HG03432 (cell line): ENCODE measurements at regions not wholly inside any gene's neighbourhood (a gene's known extent, or its start where the extent isn't known, plus 50 kb on each side); places are given as distances from the start of the nearest gene placed in this dataset.
"Not testable (repeated sequence)": the region's sequence is repeated elsewhere in the genome, so short reads cannot be mapped to it uniquely, and the experiment has no call there.

Experiments used
- ATAC-seq: cut with Tn5 transposase; IDR thresholded peaks from one replicate; pipeline ENCODE4 v1.9.1; 2021; ENCODE audit warnings: mild to moderate bottlenecking, moderate library complexity; ENCODE audit not compliant: unreplicated experiment

DNA sequence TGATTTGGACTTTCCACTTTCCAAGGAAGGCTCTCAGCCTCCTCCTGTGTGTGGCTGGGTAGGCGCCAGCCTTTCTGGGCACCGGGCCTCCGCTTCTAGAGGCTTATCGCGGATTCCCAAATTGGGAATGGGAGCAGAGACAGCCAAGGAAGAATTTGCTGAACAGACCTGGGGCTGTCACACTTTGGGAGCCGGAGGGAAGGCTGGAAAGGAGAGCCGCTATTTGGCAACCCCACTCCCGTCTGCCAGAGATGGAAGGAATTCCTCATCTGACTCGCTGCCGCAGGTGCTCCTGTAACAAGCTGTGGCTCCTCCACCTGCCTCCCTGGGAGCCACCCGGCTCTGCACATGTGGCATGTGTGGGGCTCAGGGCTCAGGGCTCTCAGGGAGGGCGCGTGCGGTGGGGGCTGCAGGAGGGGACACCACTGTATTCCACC lies 50.8 kb upstream of the ECHDC3 start:
- ATAC-seq: no peak

DNA sequence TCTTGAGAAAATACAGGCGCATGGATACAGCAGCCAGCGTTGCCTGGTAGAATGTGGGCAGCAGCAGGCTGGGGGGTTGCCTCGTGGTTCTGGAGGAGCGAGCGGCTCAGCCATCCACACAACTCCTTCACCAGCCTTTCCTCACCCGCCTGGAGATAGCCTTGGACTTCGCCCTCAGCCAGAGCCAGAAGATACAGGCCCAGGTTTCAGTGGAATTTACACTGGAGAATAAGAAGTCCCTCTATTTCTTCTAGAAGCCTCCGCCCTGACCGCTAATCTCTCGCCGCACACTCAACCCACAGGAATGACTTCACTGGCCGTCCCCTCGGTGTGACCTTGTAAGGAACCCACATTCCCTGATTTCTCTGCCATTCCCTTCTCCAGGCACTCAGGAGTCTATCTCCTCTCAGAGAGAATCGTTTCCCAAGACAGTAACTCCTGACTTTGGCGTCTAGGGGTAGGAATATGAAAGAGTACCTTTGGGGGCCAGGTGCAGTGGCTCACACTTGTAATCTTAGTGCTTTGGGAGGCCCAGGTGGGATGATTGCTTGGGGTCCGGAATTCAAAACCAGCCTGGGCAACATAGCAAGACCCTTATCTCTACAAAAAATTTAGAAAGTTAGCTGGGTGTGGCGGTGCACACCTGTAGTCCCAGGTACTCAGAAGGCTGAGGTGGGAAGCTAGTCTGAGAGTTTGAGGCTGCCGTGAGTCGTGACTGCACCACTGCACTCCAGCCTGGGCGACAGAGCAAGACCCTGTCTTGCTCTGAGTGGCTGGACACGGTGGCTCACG lies 52.0 kb upstream of the ECHDC3 start:
- ATAC-seq: no peak

DNA sequence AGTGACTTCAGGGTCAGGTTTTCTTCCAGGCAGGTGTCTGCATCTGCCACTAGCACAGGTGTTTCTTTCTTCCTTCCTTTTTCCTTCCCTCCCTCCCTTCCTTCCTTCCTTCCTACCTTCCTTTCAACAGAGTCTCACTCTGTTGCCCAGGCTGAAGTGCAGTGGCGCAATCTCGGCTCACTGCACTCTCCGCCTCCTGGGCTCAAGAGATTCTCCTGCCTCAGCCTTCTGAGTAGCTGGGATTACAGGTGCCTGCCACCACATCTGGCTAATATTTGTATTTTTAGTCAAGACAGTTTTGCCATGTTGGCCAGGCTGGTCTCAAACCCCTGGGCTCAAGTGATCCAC lies 53.8 kb upstream of the ECHDC3 start:
- not testable (repeated sequence) for ATAC-seq

DNA sequence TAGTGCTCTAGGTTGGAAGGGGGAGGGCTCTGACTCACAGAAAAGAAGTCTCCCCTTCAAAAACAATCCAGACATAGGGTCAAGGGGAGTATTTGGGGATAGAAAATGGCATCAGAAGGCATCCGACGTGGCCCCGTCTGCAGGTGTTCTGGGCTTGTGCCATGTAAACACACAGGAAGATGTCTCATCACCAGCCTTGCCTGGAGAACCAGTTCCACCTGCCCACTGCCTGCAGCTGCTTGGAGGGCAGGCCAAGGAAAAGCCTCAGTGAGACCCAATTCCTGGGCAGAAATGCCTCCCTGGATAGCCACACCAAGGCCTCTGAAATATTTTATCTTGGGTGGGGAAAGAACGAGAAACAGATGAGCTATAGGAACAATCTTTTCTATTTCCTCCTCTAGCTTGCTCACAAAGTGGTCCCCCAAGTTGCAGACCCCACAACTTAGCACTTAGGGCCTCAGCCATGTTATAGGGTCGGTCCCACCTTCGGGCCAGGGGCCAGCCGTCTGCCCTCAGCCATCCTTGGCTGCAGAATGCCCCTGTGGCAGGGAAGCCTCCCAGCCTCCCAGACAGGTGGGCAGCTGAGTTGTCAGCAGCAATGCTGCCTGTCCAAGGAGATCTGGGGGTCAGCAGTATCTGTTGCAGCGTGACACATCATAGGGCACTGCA lies 54.3 kb upstream of the ECHDC3 start:
- no peak for ATAC-seq

DNA sequence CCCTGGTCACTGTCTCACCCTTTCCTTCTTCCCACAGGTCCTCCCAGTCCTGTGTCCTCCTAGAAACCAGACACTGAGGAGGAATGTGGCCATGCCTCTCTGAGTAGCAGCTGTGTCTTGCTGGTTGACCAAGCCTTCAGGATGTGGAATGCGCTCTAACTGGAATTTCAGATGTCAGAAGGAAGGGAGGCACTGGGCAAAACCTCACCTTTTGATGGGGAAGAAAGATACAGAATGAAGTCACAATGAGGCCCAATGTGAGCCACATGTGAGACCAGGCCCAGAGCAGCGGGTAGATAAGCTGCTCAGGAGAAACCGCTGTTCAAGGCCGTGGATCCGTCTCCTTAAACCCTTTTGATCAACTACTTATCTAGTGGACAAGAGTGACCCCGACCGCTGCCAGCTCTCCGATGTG lies 54.8 kb upstream of the ECHDC3 start:
- no peak for ATAC-seq

DNA sequence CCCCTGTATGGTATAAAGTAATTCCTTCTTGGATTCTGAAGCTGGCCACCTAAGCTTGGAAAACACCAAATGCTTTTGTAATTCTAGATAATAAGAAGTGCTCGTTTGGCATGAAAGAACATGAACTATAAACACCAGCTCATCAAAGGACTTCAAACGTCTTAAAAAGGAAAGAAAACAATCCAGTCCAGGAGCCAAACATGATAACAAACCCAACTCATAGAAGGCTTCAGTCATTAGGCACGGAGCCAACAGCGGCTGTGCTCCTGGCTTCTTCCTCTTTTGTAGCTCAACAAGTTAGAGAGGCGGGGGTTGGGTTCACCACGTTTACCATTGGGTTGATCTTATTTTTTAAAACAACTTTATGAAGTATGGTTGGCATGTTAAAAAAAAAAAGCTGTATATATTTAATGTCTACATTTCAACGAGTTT lies 56.4 kb upstream of the ECHDC3 start:
- no peak for ATAC-seq

DNA sequence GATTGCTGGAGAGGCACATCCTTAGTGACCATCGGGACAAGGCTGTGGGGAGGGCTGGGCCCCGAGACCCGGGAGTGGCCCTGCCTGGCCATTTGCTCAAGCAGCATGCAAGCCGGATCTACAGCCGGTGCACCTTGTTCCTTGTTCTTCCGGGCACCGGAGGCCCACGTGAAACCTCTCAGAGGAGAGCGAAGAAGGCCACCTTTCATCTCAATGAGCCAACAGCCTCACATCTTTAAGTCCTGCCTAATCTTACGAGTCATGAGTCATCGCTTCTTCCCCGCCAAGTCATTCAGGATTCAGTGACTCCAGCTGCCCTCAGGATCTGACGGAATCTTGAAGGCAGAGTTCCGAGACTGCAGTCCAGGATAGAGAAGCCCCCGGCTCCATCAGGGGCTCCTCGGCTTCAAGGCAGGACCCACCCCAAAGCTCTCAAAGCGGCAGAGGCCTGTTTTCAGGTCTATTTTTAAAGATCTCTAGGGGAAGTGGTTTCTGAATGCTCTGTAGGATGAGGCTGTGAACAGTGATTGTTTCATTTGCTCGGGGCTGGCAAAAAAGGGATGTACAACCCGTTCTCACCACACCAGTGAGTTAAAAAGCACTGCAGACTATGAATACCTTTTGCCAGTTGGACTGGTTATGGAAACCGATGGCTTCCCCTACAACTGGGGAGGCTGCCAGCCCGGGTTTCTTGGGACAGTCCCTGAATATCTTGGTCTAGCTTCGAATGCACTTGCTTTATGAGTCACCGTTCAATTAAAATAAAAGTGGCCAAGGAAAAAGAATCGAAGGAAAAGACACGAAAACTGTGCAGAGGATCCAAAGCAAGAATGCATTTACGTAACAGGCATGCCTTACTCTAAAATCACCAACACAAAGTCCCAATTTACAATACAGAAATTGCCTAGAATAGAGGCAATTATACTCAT lies 57.2 kb upstream of the ECHDC3 start:
- peak; percentile 76 for ATAC-seq

DNA sequence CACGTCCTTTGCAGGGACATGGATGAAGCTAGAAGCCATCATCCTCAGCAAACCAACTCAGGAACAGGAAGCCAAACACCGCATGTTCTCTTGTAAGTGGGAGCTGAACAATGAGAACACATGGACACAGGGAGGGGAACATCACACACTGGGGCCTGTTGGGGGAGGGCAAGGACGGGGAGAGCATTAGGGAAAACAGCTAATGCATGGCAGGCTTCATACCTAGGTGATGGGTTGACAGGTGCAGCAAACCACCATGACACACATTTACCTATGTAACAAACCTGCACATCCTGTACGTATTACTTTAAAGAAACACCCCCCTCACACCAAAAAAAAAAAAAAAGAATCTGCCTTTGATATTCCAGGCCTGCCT lies 57.9 kb upstream of the ECHDC3 start:
- peak; percentile 11 for ATAC-seq

DNA sequence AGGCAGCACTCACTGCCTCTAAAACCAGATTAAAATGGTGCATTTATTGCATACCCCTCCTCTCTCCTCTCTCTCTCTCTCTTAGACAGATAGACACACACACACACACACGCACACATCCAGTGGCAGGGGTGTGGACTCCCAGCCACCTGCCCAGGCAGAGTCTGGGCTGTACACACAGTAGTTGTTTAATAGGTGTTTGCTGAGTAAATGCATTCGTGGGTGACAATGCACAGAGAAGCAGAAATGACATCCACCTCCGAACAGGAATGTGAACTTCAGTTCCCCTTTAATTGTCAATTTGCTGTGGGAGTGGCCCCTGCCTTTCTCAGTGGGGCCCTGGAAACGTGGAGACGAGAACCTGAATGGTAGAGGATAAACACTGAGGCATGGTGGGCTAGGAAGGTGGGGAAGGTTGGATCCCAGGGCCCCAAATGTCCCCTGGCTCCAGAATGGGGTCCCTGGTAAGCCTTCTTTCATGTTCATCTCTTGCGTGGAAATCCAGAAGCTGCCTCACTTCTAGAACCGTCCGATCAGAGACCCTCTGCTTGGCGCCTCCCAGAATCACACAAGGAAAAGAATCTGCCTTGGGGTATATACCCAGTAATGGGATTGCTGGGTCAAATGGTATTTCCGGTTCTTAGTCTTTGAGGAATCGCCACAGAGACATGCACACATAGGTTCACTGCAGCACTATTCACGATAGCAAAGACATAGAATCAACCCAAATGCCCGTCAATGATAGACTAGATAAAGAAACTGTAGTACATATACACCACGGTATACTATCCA lies 58.5 kb upstream of the ECHDC3 start:
- ATAC-seq: no peak

DNA sequence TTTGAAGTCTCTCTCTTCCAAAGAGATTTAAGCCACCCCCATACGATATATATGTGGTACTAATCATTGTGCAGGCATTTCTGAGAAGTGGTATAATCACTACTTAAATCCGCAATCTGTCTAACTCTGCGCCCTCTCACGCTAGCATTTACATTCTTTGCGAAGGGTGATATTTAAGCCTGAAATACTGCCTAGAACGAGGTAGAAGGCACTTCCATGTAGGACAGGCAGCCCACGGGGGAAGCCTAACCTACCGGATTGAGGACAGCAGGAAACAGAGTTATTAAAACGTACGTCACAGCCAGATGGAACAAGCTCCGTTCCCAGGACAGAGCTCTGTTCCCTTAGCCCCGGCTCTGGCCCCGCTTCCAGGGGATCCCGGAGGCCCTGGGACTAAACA lies 59.3 kb upstream of the ECHDC3 start:
- no peak for ATAC-seq

DNA sequence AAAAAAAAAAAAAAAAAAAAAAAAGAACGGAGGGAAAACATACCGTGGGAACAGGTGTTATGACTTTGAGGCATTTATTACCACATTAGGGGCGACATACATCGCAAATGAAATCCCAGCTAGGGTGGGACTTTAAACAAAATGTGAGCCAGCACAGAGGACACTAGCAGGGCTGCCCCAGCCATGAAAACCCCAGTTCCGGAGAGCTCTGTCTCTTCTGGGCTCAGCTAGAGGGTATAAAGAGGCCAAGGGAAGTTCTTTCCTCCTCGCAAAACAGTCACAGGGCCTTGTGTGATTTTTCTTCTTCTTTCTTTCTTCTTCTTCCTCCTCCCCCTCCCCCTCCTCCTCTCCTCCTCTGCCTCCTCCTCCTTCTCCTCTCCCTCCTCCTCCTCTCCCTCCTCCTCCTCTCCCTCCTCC lies 59.9 kb upstream of the ECHDC3 start:
- no peak for ATAC-seq

DNA sequence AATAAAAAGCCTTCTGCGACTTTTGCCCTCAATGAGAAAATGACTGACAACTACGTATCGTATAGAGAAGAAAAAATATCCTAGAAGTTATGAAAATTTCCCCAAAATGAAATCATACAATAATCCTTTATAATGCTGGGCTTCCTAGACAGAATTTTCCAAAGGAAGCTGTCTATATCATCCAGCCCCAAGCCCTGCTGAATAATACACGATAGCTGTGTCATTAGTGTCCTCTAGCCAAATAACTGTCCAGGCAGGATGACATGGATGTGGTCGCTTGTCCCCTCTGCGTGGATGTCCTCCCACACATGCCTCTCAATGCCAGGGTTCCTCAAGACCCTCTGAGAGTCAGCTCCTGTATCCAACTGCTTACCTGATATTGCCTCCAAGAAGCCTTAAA lies 61.7 kb upstream of the ECHDC3 start:
- no peak for ATAC-seq

DNA sequence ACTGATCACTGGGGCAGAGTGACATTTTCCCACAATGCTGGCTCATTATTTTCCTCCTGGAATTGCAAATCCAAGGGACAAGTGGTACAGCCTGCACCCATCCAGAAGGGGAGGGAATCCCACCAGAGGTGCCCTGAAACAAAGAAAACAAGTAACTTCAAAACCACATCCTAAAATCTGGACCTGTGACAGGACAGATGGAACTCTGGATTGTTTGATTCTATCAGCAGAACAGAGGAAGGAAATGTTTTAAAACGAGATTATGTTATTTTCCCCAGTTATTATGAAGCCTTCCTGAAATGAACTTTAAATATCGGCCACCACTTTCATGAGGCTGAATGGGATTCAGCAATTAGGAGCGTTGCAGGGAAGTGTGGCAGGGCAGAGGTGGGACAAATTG lies 62.2 kb upstream of the ECHDC3 start:
- ATAC-seq: no peak

DNA sequence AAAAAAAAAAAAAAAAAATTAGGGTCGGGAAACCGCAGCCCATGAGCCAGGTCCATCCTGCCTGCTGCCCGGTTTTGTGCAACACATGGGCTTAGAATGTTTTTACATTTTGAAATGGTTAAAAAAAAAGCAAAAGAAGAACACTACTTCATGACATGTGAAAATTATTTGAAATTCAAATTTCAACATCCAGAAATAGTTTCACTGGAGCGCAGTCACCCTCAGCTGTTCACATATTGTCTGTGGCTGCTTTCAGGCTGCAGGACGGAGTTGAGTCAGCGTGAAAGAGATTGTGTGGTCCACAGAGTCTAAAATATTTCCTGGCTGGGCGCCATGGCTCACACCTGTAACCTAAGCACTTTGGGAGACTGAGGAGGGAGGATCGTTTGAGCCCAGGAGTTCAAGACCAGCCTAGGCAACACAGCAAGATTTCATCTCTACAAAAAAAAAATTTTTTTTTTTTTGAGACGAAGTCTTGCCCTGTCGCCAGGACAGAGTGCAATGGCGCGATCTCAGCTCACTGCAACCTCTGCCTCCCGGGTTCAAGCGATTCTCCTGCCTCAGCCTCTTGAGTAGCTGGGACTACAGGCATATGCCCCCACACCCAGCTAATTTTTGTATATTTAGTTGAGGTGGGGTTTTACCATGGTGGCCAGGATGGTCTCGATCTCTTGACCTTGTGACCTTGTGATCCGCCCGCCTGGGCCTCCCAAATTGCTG lies 63.9 kb upstream of the ECHDC3 start:
- peak; percentile 86 for ATAC-seq

DNA sequence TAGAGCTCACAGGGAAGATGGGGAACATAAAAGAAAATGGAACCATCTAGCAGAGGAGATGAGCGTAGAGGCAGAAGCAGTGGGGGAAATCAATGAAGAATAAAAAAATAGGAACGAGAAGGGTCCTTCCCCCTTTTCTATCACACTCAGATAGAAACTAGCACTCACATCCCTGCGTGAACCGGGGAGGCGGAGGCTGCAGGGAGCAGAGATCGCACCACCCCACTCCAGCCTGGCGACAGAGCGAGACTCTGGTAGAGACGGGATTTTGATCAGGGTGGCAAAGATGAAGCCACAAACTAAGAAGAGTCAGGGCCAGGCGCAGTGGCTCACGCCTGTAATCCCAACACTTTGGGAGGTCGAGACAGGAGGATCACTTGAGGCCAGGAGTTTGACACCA lies 64.7 kb upstream of the ECHDC3 start:
- peak; percentile 36 for ATAC-seq

DNA sequence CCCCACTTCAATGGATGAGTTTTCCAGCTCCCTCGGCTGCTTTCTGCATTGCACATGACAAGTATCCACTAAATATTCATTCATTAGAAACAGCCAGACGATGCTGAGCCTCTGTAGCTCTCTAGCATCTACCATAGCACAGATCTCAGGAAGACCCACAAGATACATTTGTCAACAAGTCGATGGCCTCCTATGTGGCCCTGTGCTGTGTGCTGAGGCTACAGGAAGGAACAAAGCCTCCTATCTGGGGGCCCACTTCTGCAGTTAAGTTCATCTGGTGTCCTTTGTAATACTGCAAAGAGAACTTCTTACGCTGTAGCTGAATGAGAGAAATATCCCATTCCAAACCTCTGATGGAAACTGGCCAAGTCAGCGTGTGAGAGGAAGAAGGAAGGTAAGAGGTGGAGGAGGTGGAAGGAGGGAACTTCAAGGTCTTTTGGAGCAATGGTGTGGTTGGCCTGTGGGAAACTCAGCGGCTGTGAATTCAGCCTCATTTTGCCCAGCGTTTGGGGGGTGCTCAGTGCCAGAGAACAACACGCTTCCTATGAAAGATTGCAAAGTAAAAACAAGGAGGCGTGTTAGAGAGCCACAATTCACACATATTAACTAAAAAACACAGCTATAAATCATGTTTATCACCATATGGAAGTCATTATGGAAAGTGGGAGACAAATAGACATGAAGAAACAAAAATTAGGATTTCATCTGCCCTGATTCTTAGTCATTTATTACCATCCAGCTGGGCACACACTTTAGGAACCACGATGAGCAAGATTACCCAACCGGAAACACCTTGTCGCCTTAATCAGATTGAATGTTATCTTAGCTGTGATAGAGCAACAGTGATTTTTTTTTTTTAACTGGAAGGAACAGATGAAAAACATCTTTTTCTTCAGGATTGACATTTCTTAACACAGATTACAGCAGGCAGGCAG lies 62.2 kb upstream of the USP6NL start:
- ATAC-seq: no peak

DNA sequence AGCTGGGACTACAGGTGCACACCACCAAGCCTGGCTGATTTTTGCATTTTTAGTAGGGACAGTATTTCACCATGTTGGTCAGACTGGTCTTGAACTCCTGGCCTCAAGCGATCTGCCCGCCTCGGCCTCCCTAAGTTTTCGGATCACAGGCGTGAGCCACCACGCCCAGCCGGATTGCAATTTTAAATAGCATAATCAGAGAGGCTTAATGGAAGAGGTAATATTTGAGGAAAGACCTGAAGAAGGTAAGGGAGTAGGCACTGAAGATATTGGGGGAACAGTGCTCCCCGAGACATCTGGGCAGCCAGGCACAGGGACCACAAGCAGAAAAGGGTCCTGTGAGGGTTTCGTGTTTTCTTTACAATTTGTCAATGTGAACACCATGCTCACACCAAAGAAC lies 61.4 kb upstream of the USP6NL start:
- no peak for ATAC-seq

DNA sequence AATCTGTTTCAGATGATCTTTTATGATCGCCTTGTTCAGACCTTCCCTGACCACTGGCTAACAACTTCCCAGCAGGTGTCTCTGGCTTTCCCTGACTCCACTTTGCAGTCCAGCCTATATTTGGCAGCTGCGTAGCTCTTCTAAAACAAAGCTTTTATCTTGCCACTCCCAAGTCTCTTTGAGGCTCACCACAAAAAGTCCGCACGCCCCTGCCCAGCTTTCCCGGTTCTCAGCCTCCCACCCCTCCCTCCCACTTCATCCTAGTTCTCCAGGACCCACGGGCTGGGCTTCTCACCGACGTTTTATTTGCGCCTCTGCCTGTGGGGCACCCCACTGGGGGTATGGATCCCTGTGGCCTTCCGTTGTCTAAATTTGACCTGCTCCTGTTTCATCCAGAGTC lies 58.9 kb upstream of the USP6NL start:
- no peak for ATAC-seq
